ENCODE measurements at regions not wholly inside any gene's neighbourhood (a gene's known extent, or its start where the extent isn't known, plus 50 kb on each side); places are given as distances from the start of the nearest gene placed in this dataset.

DNA sequence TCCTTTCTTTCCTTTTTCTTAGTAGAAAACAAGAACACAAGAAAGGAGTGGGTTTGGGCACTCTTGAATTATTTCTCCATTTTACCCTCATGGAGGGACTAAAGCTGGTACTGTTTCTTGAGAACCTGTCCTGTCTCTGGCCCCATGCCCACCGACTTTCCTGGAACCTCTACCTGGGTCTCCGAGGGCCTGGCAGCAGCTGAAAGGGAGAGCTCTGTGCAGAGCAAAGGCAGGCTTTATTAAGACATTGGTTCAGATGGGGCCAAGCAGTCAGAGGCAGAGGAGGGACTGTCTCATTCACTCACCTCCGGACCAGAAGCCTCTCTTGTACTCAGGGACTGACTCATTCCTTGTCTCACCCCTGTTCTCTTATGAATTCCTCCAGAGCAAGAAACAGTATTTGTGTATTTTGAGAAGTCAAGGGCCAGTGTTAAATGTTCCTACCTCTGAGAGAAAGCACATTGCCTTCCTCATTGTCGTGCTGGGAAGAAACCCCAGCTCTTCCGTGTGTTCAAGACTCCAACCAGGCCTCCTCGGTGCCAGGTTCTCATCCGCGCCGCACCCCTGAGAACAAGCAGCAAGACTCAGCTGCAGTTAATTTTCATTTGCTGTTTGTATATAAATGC lies 201.9 kb upstream of the NT5C1B start:
- no peak for TF ChIP-seq ZBTB7A (IDR thresholded peaks at IDR 0.05; ENCODE audit: low read depth)
- TF ChIP-seq TCF12 (IDR thresholded peaks at IDR 0.05; ENCODE audit: low read depth), result no peak
- TF ChIP-seq EGR1 (IDR thresholded peaks at IDR 0.05), result no peak
- no peak for TF ChIP-seq FOXM1 (IDR thresholded peaks at IDR 0.05; ENCODE audit: borderline replicate concordance, low read depth)
- no peak for TF ChIP-seq NFIC (IDR thresholded peaks at IDR 0.05)
- TF ChIP-seq, protein P1, sequence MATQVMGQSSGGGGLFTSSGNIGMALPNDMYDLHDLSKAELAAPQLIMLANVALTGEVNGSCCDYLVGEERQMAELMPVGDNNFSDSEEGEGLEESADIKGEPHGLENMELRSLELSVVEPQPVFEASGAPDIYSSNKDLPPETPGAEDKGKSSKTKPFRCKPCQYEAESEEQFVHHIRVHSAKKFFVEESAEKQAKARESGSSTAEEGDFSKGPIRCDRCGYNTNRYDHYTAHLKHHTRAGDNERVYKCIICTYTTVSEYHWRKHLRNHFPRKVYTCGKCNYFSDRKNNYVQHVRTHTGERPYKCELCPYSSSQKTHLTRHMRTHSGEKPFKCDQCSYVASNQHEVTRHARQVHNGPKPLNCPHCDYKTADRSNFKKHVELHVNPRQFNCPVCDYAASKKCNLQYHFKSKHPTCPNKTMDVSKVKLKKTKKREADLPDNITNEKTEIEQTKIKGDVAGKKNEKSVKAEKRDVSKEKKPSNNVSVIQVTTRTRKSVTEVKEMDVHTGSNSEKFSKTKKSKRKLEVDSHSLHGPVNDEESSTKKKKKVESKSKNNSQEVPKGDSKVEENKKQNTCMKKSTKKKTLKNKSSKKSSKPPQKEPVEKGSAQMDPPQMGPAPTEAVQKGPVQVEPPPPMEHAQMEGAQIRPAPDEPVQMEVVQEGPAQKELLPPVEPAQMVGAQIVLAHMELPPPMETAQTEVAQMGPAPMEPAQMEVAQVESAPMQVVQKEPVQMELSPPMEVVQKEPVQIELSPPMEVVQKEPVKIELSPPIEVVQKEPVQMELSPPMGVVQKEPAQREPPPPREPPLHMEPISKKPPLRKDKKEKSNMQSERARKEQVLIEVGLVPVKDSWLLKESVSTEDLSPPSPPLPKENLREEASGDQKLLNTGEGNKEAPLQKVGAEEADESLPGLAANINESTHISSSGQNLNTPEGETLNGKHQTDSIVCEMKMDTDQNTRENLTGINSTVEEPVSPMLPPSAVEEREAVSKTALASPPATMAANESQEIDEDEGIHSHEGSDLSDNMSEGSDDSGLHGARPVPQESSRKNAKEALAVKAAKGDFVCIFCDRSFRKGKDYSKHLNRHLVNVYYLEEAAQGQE (IDR thresholded peaks at IDR 0.05; ENCODE audit: low read depth), result no peak
- TF ChIP-seq, protein P2, sequence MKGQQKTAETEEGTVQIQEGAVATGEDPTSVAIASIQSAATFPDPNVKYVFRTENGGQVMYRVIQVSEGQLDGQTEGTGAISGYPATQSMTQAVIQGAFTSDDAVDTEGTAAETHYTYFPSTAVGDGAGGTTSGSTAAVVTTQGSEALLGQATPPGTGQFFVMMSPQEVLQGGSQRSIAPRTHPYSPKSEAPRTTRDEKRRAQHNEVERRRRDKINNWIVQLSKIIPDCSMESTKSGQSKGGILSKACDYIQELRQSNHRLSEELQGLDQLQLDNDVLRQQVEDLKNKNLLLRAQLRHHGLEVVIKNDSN (IDR thresholded peaks at IDR 0.05), result no peak
- no peak for TF ChIP-seq CEBPB (IDR thresholded peaks at IDR 0.05)
- no peak for TF ChIP-seq YY1 (IDR thresholded peaks at IDR 0.05; ENCODE audit: low read depth)

DNA sequence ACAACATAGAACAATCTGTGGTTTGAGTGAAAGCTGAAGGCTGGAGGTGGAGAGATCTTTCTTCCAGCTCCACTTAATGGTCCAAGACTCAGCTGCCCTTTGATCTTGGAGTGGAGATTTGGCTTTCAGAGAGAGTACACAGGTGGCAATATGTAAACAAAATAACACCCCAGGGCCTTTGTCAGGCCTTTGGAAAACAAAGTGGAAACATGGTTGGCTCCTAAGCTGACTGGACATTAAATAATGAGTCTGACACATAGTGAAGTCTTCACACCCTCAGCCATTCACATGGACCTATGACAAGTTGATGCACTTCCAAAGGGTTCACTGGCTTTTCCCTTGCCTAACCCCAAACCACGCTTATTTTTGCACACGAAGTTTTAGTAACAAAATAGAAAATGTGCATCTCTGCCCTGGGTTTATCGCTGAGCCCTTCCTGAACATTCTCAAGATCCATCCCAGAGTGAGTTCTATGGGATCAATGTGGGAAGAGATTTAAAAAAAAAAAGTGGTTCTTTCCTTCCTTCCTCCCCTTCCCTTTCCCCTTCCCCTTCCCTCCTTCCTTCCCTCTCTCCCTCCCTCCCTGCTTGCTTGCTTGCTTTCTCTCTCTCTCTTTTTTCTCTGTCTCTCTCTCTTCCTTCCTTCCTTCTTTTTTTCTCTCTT lies 201.3 kb upstream of the NT5C1B start:
- TF ChIP-seq CEBPB (IDR thresholded peaks at IDR 0.05) (no peak), FOXM1 (IDR thresholded peaks at IDR 0.05; ENCODE audit: borderline replicate concordance, low read depth) (no peak), TCF12 (IDR thresholded peaks at IDR 0.05; ENCODE audit: low read depth) (no peak), TAF1 (IDR thresholded peaks at IDR 0.05; ENCODE audit: low read depth) (no peak), TEAD4 (IDR thresholded peaks at IDR 0.05) (no peak), EP300 (IDR thresholded peaks at IDR 0.05; ENCODE audit: borderline replicate concordance) (no peak), NFIC (IDR thresholded peaks at IDR 0.05) (no peak), RAD21 (IDR thresholded peaks at IDR 0.05; ENCODE audit: low read depth) (no peak), YY1 (IDR thresholded peaks at IDR 0.05; ENCODE audit: low read depth) (no peak), CREB1 (IDR thresholded peaks at IDR 0.05; ENCODE audit: low read depth) (no peak), ZBTB7A (IDR thresholded peaks at IDR 0.05; ENCODE audit: low read depth) (no peak), EGR1 (IDR thresholded peaks at IDR 0.05) (no peak)
- TF ChIP-seq, protein P1 (IDR thresholded peaks at IDR 0.05; ENCODE audit: low read depth), result no peak
- TF ChIP-seq, protein P3, sequence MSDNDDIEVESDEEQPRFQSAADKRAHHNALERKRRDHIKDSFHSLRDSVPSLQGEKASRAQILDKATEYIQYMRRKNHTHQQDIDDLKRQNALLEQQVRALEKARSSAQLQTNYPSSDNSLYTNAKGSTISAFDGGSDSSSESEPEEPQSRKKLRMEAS (IDR thresholded peaks at IDR 0.05), result no peak
- TF ChIP-seq, protein P2 (IDR thresholded peaks at IDR 0.05), result no peak

DNA sequence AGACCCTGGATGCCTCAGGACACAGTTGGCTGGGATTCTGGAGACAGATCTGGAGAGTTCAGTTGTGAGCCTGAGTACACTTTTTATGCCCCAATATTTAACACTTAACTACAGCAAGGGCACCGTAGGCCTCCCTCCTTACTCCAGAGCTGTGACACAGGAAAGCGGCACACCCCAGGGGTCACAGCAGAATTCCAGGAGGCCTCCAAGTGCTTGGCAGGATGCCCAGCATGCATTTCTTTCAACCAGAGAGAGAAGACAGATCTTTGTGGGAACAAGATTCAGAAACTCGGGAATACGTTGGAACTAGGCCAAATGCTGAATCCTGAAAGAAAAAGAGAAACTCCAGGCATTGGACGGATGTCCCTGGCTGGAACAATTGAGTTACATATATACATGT lies 199.2 kb upstream of the NT5C1B start:
- peak; percentile 61; the same call in 1 of the 2 replicates for TF ChIP-seq TEAD4 (IDR thresholded peaks at IDR 0.05)
- TF ChIP-seq FOXM1 (IDR thresholded peaks at IDR 0.05; ENCODE audit: borderline replicate concordance, low read depth), result no peak
- TF ChIP-seq NFIC (IDR thresholded peaks at IDR 0.05), result peak; percentile 90

DNA sequence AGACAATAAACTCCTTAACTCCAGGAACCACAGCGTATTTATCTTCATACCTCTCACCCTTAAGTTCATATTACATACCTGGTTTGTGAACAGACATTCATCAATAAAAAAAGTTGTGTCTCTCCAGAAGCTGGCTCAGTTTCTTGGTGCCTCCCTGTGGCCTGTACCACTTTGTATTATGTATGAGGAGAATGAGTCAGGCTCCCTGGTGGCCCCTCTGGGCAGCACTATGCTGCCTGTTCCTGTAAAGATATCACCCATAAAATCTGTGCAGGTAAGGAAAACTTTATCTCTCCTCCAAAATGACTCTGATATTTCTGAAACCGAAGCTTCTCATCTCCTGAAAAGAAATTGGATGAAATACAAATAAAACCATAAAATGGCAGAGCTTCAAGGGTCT lies 198.4 kb upstream of the NT5C1B start:
- TF ChIP-seq TEAD4 (IDR thresholded peaks at IDR 0.05) (no peak), ZBTB7A (IDR thresholded peaks at IDR 0.05; ENCODE audit: low read depth) (no peak), CREB1 (IDR thresholded peaks at IDR 0.05; ENCODE audit: low read depth) (no peak), EP300 (IDR thresholded peaks at IDR 0.05; ENCODE audit: borderline replicate concordance) (no peak), CEBPB (IDR thresholded peaks at IDR 0.05) (no peak)

DNA sequence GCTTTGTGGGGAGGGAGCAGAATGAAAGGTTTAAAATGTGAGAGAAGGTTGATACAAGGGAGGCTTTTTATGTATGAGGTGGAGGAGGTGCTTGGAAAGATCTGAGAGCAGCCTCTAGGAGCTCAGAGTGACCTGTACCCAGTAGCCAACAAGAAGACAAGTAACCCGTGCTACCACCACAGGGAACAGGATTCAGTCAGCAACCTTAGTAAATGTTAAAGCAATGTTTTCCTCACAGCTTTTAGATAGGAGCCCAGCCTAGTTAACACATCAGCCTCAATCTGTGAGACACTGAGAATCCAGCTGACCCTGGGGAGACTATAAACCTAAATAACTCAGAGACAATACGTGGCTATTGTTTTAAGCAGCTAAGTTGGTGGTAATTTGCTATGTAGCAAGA lies 194.9 kb upstream of the NT5C1B start:
- TF ChIP-seq YY1 (IDR thresholded peaks at IDR 0.05; ENCODE audit: low read depth), result no peak
- no peak for TF ChIP-seq NFIC (IDR thresholded peaks at IDR 0.05)
- no peak for TF ChIP-seq ZBTB7A (IDR thresholded peaks at IDR 0.05; ENCODE audit: low read depth)
- no peak for TF ChIP-seq RAD21 (IDR thresholded peaks at IDR 0.05; ENCODE audit: low read depth)
- TF ChIP-seq, protein P1 (IDR thresholded peaks at IDR 0.05; ENCODE audit: low read depth), result no peak
- TF ChIP-seq, protein P2 (IDR thresholded peaks at IDR 0.05), result no peak
- no peak for TF ChIP-seq CREB1 (IDR thresholded peaks at IDR 0.05; ENCODE audit: low read depth)
- TF ChIP-seq EP300 (IDR thresholded peaks at IDR 0.05; ENCODE audit: borderline replicate concordance), result no peak
- TF ChIP-seq EGR1 (IDR thresholded peaks at IDR 0.05), result no peak
- TF ChIP-seq TCF12 (IDR thresholded peaks at IDR 0.05; ENCODE audit: low read depth), result no peak
- TF ChIP-seq TAF1 (IDR thresholded peaks at IDR 0.05; ENCODE audit: low read depth), result no peak
